Neural cell (in vitro differentiated cells): ENCODE measurements at regions not wholly inside any gene's neighbourhood (a gene's known extent, or its start where the extent isn't known, plus 50 kb on each side); places are given as distances from the start of the nearest gene placed in this dataset.

Source experiments
- H2AFZ ChIP-seq: fragments of 200-600, 300-800 bp; sonication (generic), shearing (Covaris generic); 2 replicates; pipeline ENCODE4 v1.6.0; 2014; ENCODE audit warnings: low read depth, mild to moderate bottlenecking, antibody characterized with exemption, low read length, moderate library complexity
- H3F3A ChIP-seq: fragments of 200-600 bp; shearing (Covaris generic); 2 replicates; pipeline ENCODE4 v1.6.1; 2016; ENCODE audit warnings: mild to moderate bottlenecking, moderate library complexity, mixed read lengths, antibody characterized with exemption, low read length; ENCODE audit not compliant: insufficient read depth, poor library complexity, severe bottlenecking
- H3K27ac ChIP-seq: fragments of 200-600, 300-800 bp; sonication (generic), shearing (Covaris generic); 2 replicates; pipeline ENCODE4 v1.5.1; 2014; ENCODE audit warnings: mild to moderate bottlenecking, low read length, moderate library complexity
- H3K27me3 ChIP-seq: fragments of 300-800, 200-600 bp; sonication (generic), shearing (Covaris generic); 2 replicates; pipeline ENCODE4 v1.6.0; 2014; ENCODE audit warnings: mild to moderate bottlenecking, low read depth, low read length, moderate library complexity; ENCODE audit not compliant: insufficient read depth
- H3K36me3 ChIP-seq: fragments of 300-800, 200-600 bp; sonication (generic), shearing (Covaris generic); 2 replicates; pipeline ENCODE4 v1.5.1; 2014; ENCODE audit warnings: mild to moderate bottlenecking, antibody characterized with exemption, low read length, moderate library complexity; ENCODE audit not compliant: insufficient read depth
- H3K4me2 ChIP-seq: fragments of 300-800, 200-600 bp; sonication (generic), shearing (Covaris generic); 2 replicates; pipeline ENCODE4 v1.6.0; 2014; ENCODE audit warnings: mild to moderate bottlenecking, low read length
- H3K4me3 ChIP-seq: fragments of 300-800, 200-600 bp; sonication (generic), shearing (Covaris generic); 2 replicates; pipeline ENCODE4 v1.5.1; 2014; ENCODE audit warnings: mild to moderate bottlenecking, low read length, moderate library complexity
- H3K79me2 ChIP-seq: fragments of 200-600 bp; shearing (Covaris generic); replicated peaks from 2 replicates; pipeline ENCODE4 v1.6.0; 2014; ENCODE audit warnings: mild to moderate bottlenecking, low read length, moderate library complexity; ENCODE audit not compliant: insufficient read depth
- H3K9ac ChIP-seq: fragments of 300-800, 200-600 bp; sonication (generic), shearing (Covaris generic); 2 replicates; pipeline ENCODE4 v1.6.1; 2016; ENCODE audit warnings: mild to moderate bottlenecking, low read length, mixed read lengths
- H3K9me2 ChIP-seq: fragments of 200-600 bp; shearing (Covaris generic); 2 replicates; pipeline ENCODE4 v1.6.1; 2016; ENCODE audit warnings: mild to moderate bottlenecking, low read length, mixed read lengths; ENCODE audit not compliant: insufficient read depth
- H3K9me3 ChIP-seq: fragments of 200-600, 300-800 bp; sonication (generic), shearing (Covaris generic); 2 replicates; pipeline ENCODE4 v1.6.1; 2016; ENCODE audit warnings: mild to moderate bottlenecking, mixed run types, low read length, moderate library complexity, mixed read lengths
- H4K20me1 ChIP-seq: fragments of 200-600 bp; shearing (Covaris generic); 2 replicates; pipeline ENCODE4 v1.6.1; 2016; ENCODE audit warnings: mild to moderate bottlenecking, mixed run types; ENCODE audit not compliant: insufficient read depth
- CTCF ChIP-seq: fragments of 450-650 bp; IDR thresholded peaks from 2 replicates; pipeline ENCODE4 v1.5.1; 2014; ENCODE audit warnings: antibody characterized with exemption, mild to moderate bottlenecking, moderate library complexity; ENCODE audit not compliant: poor library complexity, severe bottlenecking
- EP300 ChIP-seq: fragments of 450-650 bp; conservative IDR thresholded peaks from 2 replicates; pipeline ENCODE4 v1.6.1; 2014; ENCODE audit warnings: antibody characterized with exemption, mild to moderate bottlenecking, moderate library complexity; ENCODE audit not compliant: poor library complexity, severe bottlenecking
- EZH2 ChIP-seq: fragments of 200-600, 300-800 bp; shearing (Covaris generic), sonication (generic); IDR thresholded peaks from 2 replicates; pipeline ENCODE4 v1.6.1; 2014; ENCODE audit warnings: antibody characterized with exemption, low read length, borderline replicate concordance, mild to moderate bottlenecking; ENCODE audit not compliant: insufficient read depth, poor library complexity, severe bottlenecking
- MXI1 ChIP-seq: fragments of 450-650 bp; conservative IDR thresholded peaks from 2 replicates; pipeline ENCODE4 v1.6.1; 2014; ENCODE audit warnings: antibody characterized with exemption, mild to moderate bottlenecking; ENCODE audit not compliant: poor library complexity, severe bottlenecking
- POLR2AphosphoS5 ChIP-seq: IDR thresholded peaks from 2 replicates; pipeline ENCODE4 v1.6.1; 2012
- RAD21 ChIP-seq: fragments of 450-650 bp; conservative IDR thresholded peaks from 2 replicates; pipeline ENCODE4 v1.6.1; 2014; ENCODE audit warnings: antibody characterized with exemption, mild to moderate bottlenecking, moderate library complexity
- REST ChIP-seq: IDR thresholded peaks from 2 replicates; pipeline ENCODE4 v1.6.1; 2012; ENCODE audit warnings: borderline replicate concordance
- SMC3 ChIP-seq: fragments of 450-650 bp; conservative IDR thresholded peaks from 2 replicates; pipeline ENCODE4 v1.6.1; 2014; ENCODE audit warnings: antibody characterized with exemption, mild to moderate bottlenecking, moderate library complexity; ENCODE audit not compliant: poor library complexity
- TAF1 ChIP-seq: IDR thresholded peaks from 2 replicates; pipeline ENCODE4 v1.6.1; 2012; ENCODE audit warnings: low read depth

- TF ChIP-seq EP300, result peak; percentile 67
- TF ChIP-seq CTCF, result no peak
- Histone ChIP-seq H2AFZ (no peak overlapping the region), H3F3A (peaks cover 6% of the 10 kb centered on the region), H3K27me3 (no peaks in the 10 kb centered on the region), H3K36me3 (no peaks in the 10 kb centered on the region), H3K79me2 (no peaks in the 10 kb centered on the region), H3K9me3 (no peaks in the 10 kb centered on the region), H3K9ac (no peak overlapping the region), H3K27ac (no peak overlapping the region), H3K4me3 (no peak overlapping the region), H3K9me2 (no peaks in the 10 kb centered on the region), H4K20me1 (no peaks in the 10 kb centered on the region), H3K4me2 (no peak overlapping the region)
Measured at GRCh38 chr3:96450699-96451098, 363.7 kb upstream of the EPHA6 start.

- no peaks in the 10 kb centered on the region for H3K9me2 ChIP-seq
- H4K20me1 ChIP-seq, result no peaks in the 10 kb centered on the region
- H3K27ac ChIP-seq, result no peak overlapping the region
- H3K36me3 ChIP-seq, result no peaks in the 10 kb centered on the region
- no peak overlapping the region for H3K9ac ChIP-seq
- H3K79me2 ChIP-seq, result no peaks in the 10 kb centered on the region
- H3K4me2 ChIP-seq, result no peak overlapping the region
- no peak overlapping the region for H2AFZ ChIP-seq
- no peaks in the 10 kb centered on the region for H3F3A ChIP-seq
- H3K4me3 ChIP-seq, result no peak overlapping the region
- TF ChIP-seq RAD21 (no peak), REST (no peak), EZH2 (no peak), TAF1 (no peak), EP300 (no peak), SMC3 (no peak), POLR2AphosphoS5 (no peak), MXI1 (no peak), CTCF (no peak)
- H3K9me3 ChIP-seq, result no peaks in the 10 kb centered on the region
- no peaks in the 10 kb centered on the region for H3K27me3 ChIP-seq
Measured at GRCh38 chr3:96465521-96465920, 348.9 kb upstream of the EPHA6 start.
